ENCODE measurements at regions not wholly inside any gene's neighbourhood (a gene's known extent, or its start where the extent isn't known, plus 50 kb on each side); places are given as distances from the start of the nearest gene placed in this dataset.

DNA sequence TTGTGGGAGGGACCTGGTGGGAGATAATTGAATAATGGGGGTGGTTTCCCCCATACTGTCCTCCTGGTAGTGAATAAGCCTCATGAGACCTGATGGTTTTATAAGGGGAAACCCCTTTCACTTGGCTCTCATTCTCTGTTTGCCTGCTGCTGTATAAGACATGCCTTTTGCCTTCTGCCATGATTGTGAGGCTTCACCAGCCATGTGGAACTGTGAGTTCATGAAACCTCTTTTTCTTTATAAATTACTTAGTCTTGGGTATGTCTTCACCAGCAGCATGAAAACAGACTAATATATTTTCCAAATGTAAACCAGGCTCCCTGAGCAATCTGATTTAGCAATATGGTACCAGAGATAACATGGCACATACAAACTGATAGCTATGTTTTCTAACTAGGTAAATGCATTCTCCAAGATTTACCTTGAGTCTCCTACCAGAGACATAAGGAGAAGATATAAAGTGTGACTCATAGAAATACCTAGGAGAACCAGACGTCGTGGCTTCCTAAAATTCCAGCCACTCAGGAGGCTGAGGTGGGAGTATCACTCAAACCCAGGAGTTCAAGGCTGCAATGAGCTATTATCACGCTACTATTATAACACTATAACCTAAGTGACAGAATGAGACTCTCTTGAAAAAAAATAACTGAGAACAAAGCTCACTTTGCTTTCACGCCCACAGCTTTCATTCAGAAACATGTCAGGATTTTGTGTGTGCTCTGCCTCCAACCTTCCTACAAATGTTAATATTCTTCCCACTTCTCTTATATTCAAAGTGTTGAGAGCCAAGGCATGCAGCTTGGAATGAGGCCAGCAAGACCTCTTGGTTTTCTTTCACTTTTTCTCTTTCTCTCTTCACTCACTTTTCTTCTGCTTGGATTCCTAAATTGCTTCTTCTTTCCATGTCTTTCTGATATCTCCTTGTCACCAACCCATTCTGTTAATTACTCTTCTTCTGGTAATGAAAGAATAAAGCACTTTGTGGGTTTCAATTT lies 263.9 kb upstream of the UBE2E3 start:
- TF ChIP-seq, protein P1, sequence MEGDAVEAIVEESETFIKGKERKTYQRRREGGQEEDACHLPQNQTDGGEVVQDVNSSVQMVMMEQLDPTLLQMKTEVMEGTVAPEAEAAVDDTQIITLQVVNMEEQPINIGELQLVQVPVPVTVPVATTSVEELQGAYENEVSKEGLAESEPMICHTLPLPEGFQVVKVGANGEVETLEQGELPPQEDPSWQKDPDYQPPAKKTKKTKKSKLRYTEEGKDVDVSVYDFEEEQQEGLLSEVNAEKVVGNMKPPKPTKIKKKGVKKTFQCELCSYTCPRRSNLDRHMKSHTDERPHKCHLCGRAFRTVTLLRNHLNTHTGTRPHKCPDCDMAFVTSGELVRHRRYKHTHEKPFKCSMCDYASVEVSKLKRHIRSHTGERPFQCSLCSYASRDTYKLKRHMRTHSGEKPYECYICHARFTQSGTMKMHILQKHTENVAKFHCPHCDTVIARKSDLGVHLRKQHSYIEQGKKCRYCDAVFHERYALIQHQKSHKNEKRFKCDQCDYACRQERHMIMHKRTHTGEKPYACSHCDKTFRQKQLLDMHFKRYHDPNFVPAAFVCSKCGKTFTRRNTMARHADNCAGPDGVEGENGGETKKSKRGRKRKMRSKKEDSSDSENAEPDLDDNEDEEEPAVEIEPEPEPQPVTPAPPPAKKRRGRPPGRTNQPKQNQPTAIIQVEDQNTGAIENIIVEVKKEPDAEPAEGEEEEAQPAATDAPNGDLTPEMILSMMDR (IDR thresholded peaks at IDR 0.05; ENCODE audit: insufficient read depth, missing control alignments), result no peak
- no peak for DNase-seq (ENCODE audit: insufficient read length, low spot score)
- no peak for FAIRE-seq

DNA sequence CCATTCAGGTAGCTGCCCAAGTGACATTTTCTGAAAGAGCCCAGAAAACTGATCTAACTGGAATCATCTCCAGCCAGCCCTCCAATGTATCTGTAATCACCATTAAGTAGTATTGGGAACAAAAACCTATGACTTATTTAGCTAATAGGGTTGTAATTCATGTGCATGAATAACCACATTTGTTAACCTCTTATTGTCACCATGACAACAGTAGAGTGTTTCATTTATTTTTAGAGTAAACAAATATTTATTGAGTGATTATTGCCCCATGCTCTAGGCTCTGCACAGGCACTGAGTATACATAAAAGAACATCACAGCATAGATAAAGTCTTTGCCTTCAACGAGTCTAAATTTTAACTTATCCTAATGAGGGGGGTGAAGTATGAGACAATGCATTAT lies 265.4 kb upstream of the UBE2E3 start:
- DNase-seq (ENCODE audit: insufficient read length, low spot score) (no peak), FAIRE-seq (no peak)
- TF ChIP-seq, protein P1 (IDR thresholded peaks at IDR 0.05; ENCODE audit: insufficient read depth, missing control alignments), result no peak

DNA sequence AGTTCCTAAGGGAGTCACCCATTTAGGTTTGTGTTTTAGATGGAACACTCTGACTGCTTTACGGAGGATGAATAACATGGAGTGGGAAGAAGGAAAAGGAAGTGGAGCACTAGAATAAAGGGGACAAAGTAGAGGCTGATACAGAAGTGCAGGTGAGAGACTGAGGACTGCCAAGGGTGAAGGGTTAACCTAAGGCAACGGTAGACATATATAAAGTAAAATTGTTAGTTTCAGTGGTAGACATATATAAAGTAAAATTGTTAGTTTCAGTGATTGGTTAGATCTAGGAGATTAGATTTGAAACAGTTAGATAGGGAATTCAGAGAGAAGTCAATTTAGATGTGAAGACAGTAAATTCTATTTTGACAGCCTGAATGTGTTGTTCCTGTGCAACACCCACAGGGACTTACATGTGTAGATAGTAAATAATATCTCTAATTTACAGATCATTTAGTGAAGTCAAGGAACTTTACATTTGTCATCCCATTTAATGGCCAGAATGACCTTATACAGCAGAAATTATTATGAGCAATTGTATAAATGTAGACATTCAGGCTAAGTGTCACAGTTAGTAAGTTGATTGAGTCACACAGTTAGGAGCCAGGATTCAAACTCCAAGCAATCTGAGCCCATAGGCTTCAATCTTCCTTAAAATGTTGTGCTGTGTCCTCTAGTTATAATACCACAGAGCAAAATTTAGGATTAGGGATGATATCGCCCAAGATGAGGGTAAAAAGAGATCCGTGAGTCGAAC lies 270.8 kb upstream of the UBE2E3 start:
- FAIRE-seq, result no peak
- TF ChIP-seq, protein P1 (IDR thresholded peaks at IDR 0.05; ENCODE audit: insufficient read depth, missing control alignments), result no peak
- DNase-seq (ENCODE audit: insufficient read length, low spot score), result no peak

DNA sequence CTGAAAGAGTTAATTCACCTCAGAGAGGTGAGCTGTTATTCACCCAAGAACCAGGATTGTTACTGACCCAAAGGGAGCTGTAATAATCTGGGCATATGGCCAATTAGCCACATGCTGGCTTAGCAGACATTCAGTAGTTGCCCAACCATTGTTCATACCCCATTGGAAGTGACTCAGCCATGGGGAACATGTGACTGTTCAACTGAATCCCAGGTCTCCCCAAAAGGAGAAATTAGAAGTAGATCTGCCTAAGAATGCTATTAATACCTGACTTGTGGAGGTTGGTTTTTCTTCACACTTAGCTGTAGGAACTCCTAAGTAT lies 272.6 kb upstream of the UBE2E3 start:
- FAIRE-seq, result no peak
- TF ChIP-seq, protein P1 (IDR thresholded peaks at IDR 0.05; ENCODE audit: insufficient read depth, missing control alignments), result no peak
- no peak for DNase-seq (ENCODE audit: insufficient read length, low spot score)

DNA sequence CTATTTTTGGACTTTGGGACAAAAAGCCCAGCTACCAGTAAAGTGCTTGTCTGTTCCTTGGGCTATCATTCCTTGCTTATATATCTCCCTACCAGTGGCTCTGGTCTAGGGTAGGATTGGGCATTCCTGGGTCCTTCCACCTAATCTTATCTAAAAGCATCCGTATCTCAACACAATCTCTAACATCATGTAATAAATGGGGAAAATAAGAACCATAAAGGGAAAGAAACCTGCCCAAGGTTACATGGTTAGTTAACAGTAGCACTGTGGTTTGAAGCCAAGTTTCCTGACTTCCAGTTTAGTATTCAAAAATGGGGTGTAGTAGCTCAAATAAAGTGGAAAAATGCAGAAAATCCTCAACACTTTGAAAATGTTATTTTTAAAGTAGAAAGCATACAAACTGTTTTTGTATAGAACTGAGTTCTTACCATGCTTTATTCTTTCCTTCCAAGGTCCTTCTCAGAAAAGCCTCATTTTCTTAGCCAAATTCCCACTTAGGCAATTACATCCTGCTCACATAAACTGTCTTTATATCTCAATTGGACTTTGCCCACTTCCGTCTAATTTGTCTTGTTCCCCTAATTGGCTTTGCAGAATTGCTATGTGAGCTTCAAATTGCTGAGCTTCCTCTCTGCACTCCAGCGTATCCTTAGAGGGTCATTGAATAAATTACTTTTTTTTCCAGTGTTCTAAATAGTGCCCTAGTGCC lies 273.1 kb upstream of the UBE2E3 start:
- DNase-seq (ENCODE audit: insufficient read length, low spot score), result no peak
- TF ChIP-seq, protein P1 (IDR thresholded peaks at IDR 0.05; ENCODE audit: insufficient read depth, missing control alignments), result no peak
- FAIRE-seq, result peak; percentile 11

DNA sequence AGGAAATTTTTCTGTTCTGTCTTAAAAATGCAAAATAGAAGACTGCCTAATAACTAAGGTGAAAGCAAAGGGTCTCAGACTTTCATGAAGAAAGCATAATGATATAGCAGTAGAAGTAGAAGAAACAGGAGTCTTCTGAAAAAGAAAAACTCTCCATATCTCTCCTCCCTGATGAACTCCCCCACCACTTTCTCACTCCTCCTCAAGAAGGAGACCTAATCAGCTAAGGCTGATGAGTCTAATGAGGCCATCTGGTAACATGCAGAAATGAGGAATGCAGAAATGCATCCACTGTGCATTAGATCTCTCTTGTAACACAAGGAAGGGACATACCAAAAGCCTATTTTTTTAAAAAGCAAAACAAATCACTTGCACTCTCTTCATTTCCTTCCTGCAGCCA lies 273.7 kb upstream of the UBE2E3 start:
- DNase-seq (ENCODE audit: insufficient read length, low spot score) (no peak), FAIRE-seq (peak; percentile 6)
- TF ChIP-seq, protein P1 (IDR thresholded peaks at IDR 0.05; ENCODE audit: insufficient read depth, missing control alignments), result no peak

All from D721Med (cell line).